Mesothelial cell of epicardium (in vitro differentiated cells): ENCODE measurements at regions not wholly inside any gene's neighbourhood (a gene's known extent, or its start where the extent isn't known, plus 50 kb on each side); places are given as distances from the start of the nearest gene placed in this dataset.

Source experiments
- DNase-seq, 2 experiments: peaks; one replicate each; pipeline ENCODE4 v3.0.0; 2021; ENCODE audit warnings: low spot score in 2 of 2; ENCODE audit not compliant: unreplicated experiment in 2 of 2
- H3K27ac Mint-ChIP-seq: 2 replicates; pipeline ENCODE4 v1.8.0; 2021; ENCODE audit warnings: mixed read lengths
- H3K27me3 Mint-ChIP-seq: 2 replicates; pipeline ENCODE4 v1.8.0; 2021; ENCODE audit warnings: low read depth, mixed read lengths
- H3K36me3 Mint-ChIP-seq: 2 replicates; pipeline ENCODE4 v1.8.0; 2021; ENCODE audit warnings: mixed read lengths
- H3K4me1 Mint-ChIP-seq: 2 replicates; pipeline ENCODE4 v1.8.0; 2021; ENCODE audit warnings: mixed read lengths
- H3K4me3 Mint-ChIP-seq: 2 replicates; pipeline ENCODE4 v1.8.0; 2021; ENCODE audit warnings: mild to moderate bottlenecking, moderate library complexity, mixed read lengths
- H3K9me3 Mint-ChIP-seq: 2 replicates; pipeline ENCODE4 v1.8.0; 2021; ENCODE audit warnings: mixed read lengths
- TF ChIP-seq, protein P1 (sequence below): fragments of 200-600 bp; sonication (generic); IDR thresholded peaks from one replicate; pipeline ENCODE4 v1.5.0; 2021; ENCODE audit warnings: antibody characterized with exemption; ENCODE audit not compliant: unreplicated experiment

DNA sequence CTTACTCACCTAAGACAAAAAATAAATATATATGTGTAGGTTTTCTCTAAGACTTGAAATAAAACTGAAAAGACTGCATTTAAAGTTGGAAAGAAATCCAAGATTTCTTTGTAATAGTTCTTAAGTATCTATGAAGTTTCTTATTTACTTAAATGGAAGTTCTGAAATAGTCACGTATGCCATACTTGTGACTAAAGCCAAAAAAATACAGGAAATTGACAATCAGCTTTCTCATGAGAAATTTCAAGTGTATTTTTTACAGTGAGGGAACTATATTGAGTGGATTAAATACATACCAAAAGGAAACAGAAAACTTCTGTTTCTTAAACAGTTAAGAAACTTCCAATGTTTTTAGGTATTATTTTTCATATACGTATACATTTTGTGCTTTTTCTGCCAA lies 188.1 kb downstream of the DPY19L2 start:
- Mint-ChIP-seq H3K27me3 (peaks cover 17% of the 10 kb centered on the region), H3K9me3 (no peaks in the 10 kb centered on the region), H3K27ac (no peak overlapping the region), H3K4me3 (no peak overlapping the region), H3K36me3 (no peaks in the 10 kb centered on the region), H3K4me1 (no peaks in the 10 kb centered on the region)
- no peak for DNase-seq
- TF ChIP-seq, protein P1, sequence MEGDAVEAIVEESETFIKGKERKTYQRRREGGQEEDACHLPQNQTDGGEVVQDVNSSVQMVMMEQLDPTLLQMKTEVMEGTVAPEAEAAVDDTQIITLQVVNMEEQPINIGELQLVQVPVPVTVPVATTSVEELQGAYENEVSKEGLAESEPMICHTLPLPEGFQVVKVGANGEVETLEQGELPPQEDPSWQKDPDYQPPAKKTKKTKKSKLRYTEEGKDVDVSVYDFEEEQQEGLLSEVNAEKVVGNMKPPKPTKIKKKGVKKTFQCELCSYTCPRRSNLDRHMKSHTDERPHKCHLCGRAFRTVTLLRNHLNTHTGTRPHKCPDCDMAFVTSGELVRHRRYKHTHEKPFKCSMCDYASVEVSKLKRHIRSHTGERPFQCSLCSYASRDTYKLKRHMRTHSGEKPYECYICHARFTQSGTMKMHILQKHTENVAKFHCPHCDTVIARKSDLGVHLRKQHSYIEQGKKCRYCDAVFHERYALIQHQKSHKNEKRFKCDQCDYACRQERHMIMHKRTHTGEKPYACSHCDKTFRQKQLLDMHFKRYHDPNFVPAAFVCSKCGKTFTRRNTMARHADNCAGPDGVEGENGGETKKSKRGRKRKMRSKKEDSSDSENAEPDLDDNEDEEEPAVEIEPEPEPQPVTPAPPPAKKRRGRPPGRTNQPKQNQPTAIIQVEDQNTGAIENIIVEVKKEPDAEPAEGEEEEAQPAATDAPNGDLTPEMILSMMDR, result no peak

DNA sequence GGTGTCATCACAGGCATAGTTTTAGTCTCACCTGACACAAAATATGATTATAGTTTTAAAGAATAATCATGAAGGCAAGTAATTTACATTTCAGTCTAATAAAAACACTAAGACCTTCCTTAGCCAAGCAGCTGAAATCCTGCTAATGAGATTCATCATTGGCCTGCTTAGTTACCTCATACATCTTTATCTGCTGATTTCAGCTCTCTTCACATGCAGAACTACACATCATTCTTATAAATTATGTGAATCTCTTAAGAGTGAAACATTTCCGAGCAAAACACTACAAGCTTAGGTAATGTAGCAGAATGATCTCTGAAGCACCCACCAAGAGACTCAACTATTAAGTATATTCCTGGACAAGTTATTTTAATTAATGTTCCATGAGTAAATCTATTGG lies 198.1 kb downstream of the DPY19L2 start:
- H3K4me1 Mint-ChIP-seq, result no peaks in the 10 kb centered on the region
- DNase-seq, result no peak
- TF ChIP-seq, protein P1, result no peak

DNA sequence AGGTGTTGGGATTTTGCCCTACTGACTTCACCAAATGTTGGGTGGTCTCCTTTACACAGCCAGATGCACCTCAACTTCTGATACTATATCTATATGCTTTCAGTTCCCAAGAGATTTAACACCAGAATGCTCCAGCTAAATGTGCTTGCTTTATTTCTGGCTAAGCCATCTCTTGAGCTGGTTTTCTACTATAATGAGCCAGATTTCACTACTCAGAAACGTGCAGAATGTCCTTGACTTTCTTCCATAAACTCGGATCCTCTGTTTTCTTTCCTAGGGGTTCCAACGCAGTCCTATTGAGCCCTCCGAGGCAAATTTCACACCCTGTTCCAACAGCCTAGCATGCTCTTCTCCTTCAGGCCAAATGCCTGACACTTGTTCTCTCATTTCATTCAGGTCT lies 200.3 kb downstream of the DPY19L2 start:
- Mint-ChIP-seq H3K36me3 (no peaks in the 10 kb centered on the region), H3K27me3 (no peaks in the 10 kb centered on the region), H3K27ac (no peak overlapping the region), H3K4me3 (no peak overlapping the region), H3K4me1 (no peaks in the 10 kb centered on the region), H3K9me3 (peaks cover 21% of the 10 kb centered on the region)
- no peak for DNase-seq
- TF ChIP-seq, protein P1, result no peak

More for the DNA sequence above, 198.1 kb downstream of the DPY19L2 start:
- Mint-ChIP-seq H3K9me3 (peaks cover 15% of the 10 kb centered on the region), H3K36me3 (no peaks in the 10 kb centered on the region), H3K27me3 (no peaks in the 10 kb centered on the region), H3K27ac (no peak overlapping the region), H3K4me3 (no peak overlapping the region)

DNA sequence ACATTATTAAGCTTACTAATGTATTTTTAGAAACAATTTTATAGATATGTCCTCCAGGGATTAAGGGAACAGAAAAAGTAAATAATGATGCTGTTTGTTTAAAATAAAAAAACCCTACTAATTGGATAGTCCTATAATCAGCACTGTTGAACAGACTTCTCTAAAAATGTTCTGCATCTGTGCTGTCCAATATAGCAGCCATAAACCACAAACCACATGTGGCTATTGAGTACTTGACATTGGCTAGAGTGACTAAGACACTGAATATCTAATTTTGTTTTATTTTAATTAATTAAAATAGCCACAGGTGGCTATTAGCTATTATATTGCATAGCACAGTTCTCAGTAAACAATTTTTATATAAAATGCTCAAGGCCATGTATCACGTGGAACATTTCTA lies 210.4 kb downstream of the DPY19L2 start:
- Mint-ChIP-seq H3K27ac (no peak overlapping the region), H3K9me3 (peaks cover 16% of the 10 kb centered on the region), H3K4me3 (no peak overlapping the region), H3K36me3 (no peaks in the 10 kb centered on the region), H3K4me1 (no peaks in the 10 kb centered on the region), H3K27me3 (no peaks in the 10 kb centered on the region)
- TF ChIP-seq, protein P1, result no peak
- DNase-seq, result no peak

DNA sequence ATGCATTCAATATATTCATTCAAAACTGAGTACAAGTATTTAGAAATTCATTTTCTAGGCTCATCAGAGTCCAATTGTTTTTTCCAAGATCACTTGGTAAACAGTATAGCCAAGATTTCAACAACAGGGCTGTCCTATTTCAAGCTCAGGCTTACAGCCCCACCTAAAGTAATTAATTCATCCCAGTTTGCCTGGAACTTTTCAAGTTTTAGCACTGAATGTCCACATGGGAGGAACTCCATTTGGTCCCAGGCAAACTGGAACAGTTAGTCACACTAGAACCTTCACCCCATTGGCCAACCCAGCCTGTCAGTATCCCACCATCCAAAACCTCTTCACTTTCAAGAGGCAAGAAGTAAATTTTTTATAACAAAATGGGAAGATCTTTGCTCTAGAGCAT lies 210.9 kb downstream of the DPY19L2 start:
- TF ChIP-seq, protein P1, result no peak
- no peak for DNase-seq
- no peaks in the 10 kb centered on the region for H3K27me3 Mint-ChIP-seq

DNA sequence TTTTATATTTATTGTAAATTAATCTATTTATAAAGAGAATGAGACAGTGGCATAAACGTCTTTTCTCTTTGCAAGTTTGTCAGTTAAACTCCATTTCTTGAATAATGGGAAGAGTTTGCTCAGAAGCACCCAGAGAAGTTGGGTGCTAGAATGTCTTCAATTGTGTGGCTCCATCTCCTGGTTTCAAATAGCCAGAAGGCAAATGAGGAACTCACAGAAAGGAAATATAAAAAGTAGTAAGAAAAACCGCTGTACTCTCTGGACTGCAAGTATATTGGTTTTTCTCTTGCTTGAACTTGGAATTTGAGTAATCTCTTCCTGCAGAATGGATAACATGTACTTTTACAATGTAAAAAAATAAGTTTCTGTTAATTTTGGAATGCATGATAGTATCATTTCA lies 217.5 kb downstream of the DPY19L2 start:
- H3K27me3 Mint-ChIP-seq, result no peaks in the 10 kb centered on the region
- H3K36me3 Mint-ChIP-seq, result no peaks in the 10 kb centered on the region
- no peaks in the 10 kb centered on the region for H3K4me1 Mint-ChIP-seq
- H3K9me3 Mint-ChIP-seq, result no peaks in the 10 kb centered on the region
- H3K27ac Mint-ChIP-seq, result no peak overlapping the region
- H3K4me3 Mint-ChIP-seq, result no peak overlapping the region
- TF ChIP-seq, protein P1, result no peak
- no peak for DNase-seq

More for the DNA sequence above, 210.9 kb downstream of the DPY19L2 start:
- Mint-ChIP-seq H3K4me3 (no peak overlapping the region), H3K4me1 (no peaks in the 10 kb centered on the region), H3K9me3 (peaks cover 11% of the 10 kb centered on the region), H3K36me3 (no peaks in the 10 kb centered on the region), H3K27ac (no peak overlapping the region)
